Prostate gland (tissue), 2 donors: ENCODE measurements at regions not wholly inside any gene's neighbourhood (a gene's known extent, or its start where the extent isn't known, plus 50 kb on each side); places are given as distances from the start of the nearest gene placed in this dataset.

Experiments
- DNase-seq: peaks from one replicate; pipeline ENCODE4 v3.0.0-alpha.2; 2019; ENCODE audit warnings: low spot score
- H3K27ac ChIP-seq, 2 donors: fragments of 200-600 bp; sonication (generic); 2 replicates each; pipeline ENCODE4 v1.5.1; 2017 to 2019
- H3K27me3 ChIP-seq: fragments of 200-600 bp; sonication (generic); replicated peaks from 2 replicates; pipeline ENCODE4 v1.5.1; 2019; ENCODE audit not compliant: insufficient read depth
- H3K36me3 ChIP-seq, 2 donors: fragments of 200-600 bp; sonication (generic); 1 replicate in 1 of 2; 2 replicates in 1 of 2; pipeline versions ENCODE4 v1.5.1 to v1.8.1; 2017 to 2019
- H3K4me1 ChIP-seq: fragments of 200-600 bp; sonication (generic); replicated peaks from 2 replicates; pipeline ENCODE4 v1.5.1; 2019
- H3K4me3 ChIP-seq, 2 donors: fragments of 200-600 bp; sonication (generic); 2 replicates each; pipeline ENCODE4 v1.5.1; 2017 to 2019
- H3K9me3 ChIP-seq: fragments of 200-600 bp; sonication (generic); 2 replicates; pipeline ENCODE4 v1.5.1; 2017
- POLR2A ChIP-seq: fragments of 450-650 bp; IDR thresholded peaks from one replicate; pipeline ENCODE4 v1.6.1; 2016; ENCODE audit warnings: antibody characterized with exemption, mild to moderate bottlenecking
- POLR2AphosphoS5 ChIP-seq: sonication (generic); formaldehyde crosslinking; IDR thresholded peaks from one replicate; pipeline ENCODE4 v1.6.1; 2017; ENCODE audit warnings: antibody characterized with exemption
- WGBS: methylation state at CpG from one replicate; pipeline ENCODE4 v1.1.5; 2018; 5-methylcytosine and 5-hydroxymethylcytosine counted together
- intact Hi-C: fragments of 100-400 bp; cut with DNase I; formaldehyde crosslinking; loops from one replicate; pipeline ENCODE4 v1.14.2; 2022
- TF ChIP-seq, protein P1 (sequence below), 4 experiments: fragments of 200-600 bp in 2 of 4; fragments of 450-650 bp in 2 of 4; sonication (generic) in 2 of 4; IDR thresholded peaks; 1 replicate in 3 of 4; 2 replicates in 1 of 4; pipeline ENCODE4 v1.5.1; 2016 to 2019; ENCODE audit warnings: antibody characterized with exemption in 4 of 4, mild to moderate bottlenecking in 2 of 4, moderate library complexity in 2 of 4

DNA sequence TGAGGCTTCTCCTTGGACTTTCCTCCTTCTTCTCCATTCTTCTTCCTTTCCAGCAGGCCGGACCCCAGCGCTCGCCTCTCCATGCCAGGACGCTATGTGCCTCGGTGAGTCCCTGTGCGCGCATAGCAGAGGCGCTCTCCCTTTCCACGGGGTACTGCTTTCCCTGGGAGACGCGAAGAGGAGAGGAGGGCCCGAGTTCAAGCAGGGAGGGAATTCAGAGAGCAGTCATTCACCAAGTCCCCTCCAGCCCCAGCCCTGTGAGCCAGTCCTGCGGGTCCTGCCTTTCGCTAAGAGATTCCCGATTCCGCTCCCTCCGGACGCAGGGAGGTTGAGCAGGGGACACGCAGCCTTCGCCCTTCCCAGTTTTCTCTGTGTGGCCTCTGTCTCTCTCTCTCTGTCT, 160.4 kb downstream of the EFNB2 start:
- Histone ChIP-seq H3K27me3 (no peaks in the 10 kb centered on the region), H3K36me3 (no peaks in the 10 kb centered on the region), H3K4me3 (no peak overlapping the region), H3K4me1 (no peaks in the 10 kb centered on the region), H3K9me3 (no peaks in the 10 kb centered on the region), H3K27ac (no peak overlapping the region)
- intact Hi-C loops, result no loop called here
- no peak for TF ChIP-seq POLR2A
- TF ChIP-seq, protein P1, sequence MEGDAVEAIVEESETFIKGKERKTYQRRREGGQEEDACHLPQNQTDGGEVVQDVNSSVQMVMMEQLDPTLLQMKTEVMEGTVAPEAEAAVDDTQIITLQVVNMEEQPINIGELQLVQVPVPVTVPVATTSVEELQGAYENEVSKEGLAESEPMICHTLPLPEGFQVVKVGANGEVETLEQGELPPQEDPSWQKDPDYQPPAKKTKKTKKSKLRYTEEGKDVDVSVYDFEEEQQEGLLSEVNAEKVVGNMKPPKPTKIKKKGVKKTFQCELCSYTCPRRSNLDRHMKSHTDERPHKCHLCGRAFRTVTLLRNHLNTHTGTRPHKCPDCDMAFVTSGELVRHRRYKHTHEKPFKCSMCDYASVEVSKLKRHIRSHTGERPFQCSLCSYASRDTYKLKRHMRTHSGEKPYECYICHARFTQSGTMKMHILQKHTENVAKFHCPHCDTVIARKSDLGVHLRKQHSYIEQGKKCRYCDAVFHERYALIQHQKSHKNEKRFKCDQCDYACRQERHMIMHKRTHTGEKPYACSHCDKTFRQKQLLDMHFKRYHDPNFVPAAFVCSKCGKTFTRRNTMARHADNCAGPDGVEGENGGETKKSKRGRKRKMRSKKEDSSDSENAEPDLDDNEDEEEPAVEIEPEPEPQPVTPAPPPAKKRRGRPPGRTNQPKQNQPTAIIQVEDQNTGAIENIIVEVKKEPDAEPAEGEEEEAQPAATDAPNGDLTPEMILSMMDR (IDR thresholded peaks at IDR 0.05), result no peak
- no peak for DNase-seq
- 95% methylated on average over 20 of the region's 20 CpGs for WGBS

DNA sequence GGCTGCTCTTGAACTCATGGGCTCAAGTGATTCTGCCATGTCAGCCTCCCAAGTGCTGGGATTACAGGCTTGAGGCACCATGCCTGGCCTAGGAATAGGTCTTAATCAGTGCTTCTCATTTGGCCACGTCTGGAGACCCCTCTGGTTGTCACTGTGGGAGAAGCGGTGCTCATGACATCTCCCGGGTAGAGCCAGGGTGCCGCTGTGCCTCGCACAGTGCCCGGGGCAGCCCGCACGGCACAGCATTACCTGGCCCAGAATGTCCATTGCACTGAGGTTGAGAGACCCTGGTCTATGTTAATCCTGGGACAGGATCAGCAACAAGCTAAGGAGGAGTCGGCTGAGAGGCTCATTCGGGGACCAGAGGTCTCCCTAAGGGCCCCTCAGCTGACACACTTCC, 160.8 kb downstream of the EFNB2 start:
- no peak for DNase-seq
- Histone ChIP-seq H3K36me3 (no peaks in the 10 kb centered on the region), H3K4me1 (no peaks in the 10 kb centered on the region), H3K27ac (no peak overlapping the region), H3K4me3 (no peak overlapping the region), H3K27me3 (no peaks in the 10 kb centered on the region), H3K9me3 (no peaks in the 10 kb centered on the region)
- TF ChIP-seq, protein P1 (IDR thresholded peaks at IDR 0.05), result no peak
- no peak for TF ChIP-seq POLR2AphosphoS5
- TF ChIP-seq POLR2A, result no peak
- intact Hi-C loops, result no loop called here
- WGBS, result 97% methylated on average over 10 of the region's 10 CpGs

GRCh38 chr13:106373989-106374572, 161.4 kb downstream of the EFNB2 start:
- H3K4me3 ChIP-seq, result no peak overlapping the region
- no peaks in the 10 kb centered on the region for H3K9me3 ChIP-seq
- WGBS, result 42% methylated on average over 4 of the region's 4 CpGs
- DNase-seq, result no peak
- no peak for TF ChIP-seq POLR2A
- no peak for TF ChIP-seq POLR2AphosphoS5
- no peaks in the 10 kb centered on the region for H3K4me1 ChIP-seq
- no peaks in the 10 kb centered on the region for H3K36me3 ChIP-seq
- no peak overlapping the region for H3K27ac ChIP-seq
- no peaks in the 10 kb centered on the region for H3K27me3 ChIP-seq
- intact Hi-C loops, result no loop called here

DNA sequence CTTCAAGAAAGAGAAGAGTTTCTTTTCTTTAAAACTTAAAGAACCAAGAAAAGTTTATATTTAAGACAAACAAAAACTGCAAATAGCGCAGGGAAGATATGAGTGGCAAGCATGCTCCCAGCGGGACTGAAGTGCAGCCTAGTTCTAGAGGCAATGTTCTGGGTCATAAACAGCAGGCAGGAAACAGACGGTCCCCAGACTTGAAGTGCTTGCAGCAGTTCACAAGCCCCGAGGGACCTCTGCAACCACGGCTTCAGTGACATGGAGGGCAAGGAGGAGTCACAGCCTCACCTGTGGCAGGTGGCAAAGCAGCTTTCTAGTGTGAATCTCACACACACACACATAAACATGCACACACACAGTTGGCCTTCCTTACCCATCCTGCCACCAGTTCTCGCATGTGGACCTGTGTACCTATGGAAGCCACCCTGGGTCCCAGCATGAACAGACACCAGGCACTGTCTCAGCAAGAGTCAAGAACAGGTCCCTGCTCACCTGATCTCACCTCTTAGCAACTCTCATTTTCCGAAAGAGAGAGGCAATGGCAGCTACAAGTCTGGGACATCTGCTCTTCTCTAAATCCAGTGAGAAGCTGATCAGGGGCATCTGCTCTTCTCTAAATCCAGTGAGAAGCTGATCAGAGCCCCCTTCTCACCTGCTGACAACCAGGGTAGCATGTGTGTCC, 162.0 kb downstream of the EFNB2 start:
- no peak overlapping the region for H3K27ac ChIP-seq
- intact Hi-C loops, result no loop called here
- H3K36me3 ChIP-seq, result no peaks in the 10 kb centered on the region
- no peak overlapping the region for H3K4me3 ChIP-seq
- 54% methylated on average over 7 of the region's 7 CpGs for WGBS
- no peaks in the 10 kb centered on the region for H3K27me3 ChIP-seq
- TF ChIP-seq, protein P1 (IDR thresholded peaks at IDR 0.05), result no peak
- no peak for TF ChIP-seq POLR2AphosphoS5
- TF ChIP-seq POLR2A, result no peak
- no peak for DNase-seq
- no peaks in the 10 kb centered on the region for H3K9me3 ChIP-seq
- no peaks in the 10 kb centered on the region for H3K4me1 ChIP-seq

DNA sequence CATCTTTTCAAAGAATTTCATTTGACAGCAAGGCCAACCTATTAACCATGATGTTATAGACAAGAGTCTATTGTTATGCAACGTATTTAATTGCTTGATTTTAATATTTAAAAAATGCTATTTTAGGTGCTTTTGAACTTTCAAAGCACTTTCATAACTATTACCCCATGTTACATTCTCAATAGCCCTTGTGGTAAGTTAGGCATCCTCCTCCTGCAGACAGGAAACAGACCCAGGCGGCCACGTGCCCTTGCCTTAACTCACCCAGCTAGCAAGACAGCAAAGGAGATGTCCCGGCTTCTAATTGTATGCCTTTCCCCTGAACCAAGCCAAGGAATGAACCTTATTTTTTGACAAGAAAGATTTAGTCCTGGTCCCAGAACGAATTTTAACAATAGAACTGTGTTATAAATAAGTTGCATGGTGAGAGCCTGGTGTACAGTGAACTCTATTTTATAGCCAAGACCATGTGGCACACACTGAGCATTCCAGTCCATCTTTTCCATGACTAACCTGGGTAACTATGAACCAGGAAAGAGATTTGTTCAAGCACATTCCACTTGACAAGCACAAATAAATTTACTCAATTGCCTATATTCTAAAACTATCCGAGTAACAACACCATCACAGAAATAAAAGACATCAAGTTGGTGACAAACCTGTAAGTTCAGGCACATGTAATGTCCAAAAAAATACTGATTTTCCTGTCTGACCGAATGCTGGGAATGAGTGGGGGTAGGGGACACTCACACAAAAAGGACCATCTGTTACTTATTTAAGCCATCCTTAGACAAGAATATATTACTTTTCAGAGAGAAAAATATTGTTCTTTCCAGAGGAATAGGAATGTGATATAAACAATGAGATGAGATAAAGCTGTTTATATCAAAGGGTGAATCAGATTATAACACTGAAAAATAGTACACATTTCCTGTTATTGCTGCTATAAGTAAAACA, 163.0 kb downstream of the EFNB2 start:
- Histone ChIP-seq H3K27me3 (no peaks in the 10 kb centered on the region), H3K9me3 (no peaks in the 10 kb centered on the region), H3K4me3 (no peak overlapping the region), H3K4me1 (no peaks in the 10 kb centered on the region), H3K27ac (no peak overlapping the region), H3K36me3 (no peaks in the 10 kb centered on the region)
- TF ChIP-seq, protein P1 (IDR thresholded peaks at IDR 0.05), result no peak
- no peak for TF ChIP-seq POLR2AphosphoS5
- TF ChIP-seq POLR2A, result no peak
- no peak for DNase-seq
- intact Hi-C loops, result no loop called here
- WGBS, result 55% methylated on average over 7 of the region's 7 CpGs
